Keratinocyte (primary cell): ENCODE measurements at regions not wholly inside any gene's neighbourhood (a gene's known extent, or its start where the extent isn't known, plus 50 kb on each side); places are given as distances from the start of the nearest gene placed in this dataset.

Source experiments
- CTCF ChIP-seq, 3 experiments: IDR thresholded peaks in 1 of 3; conservative IDR thresholded peaks in 1 of 3; optimal IDR thresholded peaks in 1 of 3; 2 replicates in 2 of 3; 3 replicates in 1 of 3; pipeline versions ENCODE3 to v1.5.1; 2011; ENCODE audit warnings: low read length in 3 of 3, mild to moderate bottlenecking in 3 of 3, moderate library complexity in 2 of 3, control low read depth in 1 of 3, inconsistent platforms in 1 of 3; ENCODE audit not compliant: insufficient read depth in 2 of 3; ENCODE audit errors: extremely low read depth in 1 of 3
- EZH2 ChIP-seq: IDR thresholded peaks from one replicate; pipeline ENCODE4 v1.6.1; 2012; ENCODE audit warnings: inconsistent platforms, mild to moderate bottlenecking, low read length, moderate library complexity

- TF ChIP-seq CTCF (optimal IDR thresholded peaks at IDR 0.05 in 1 of 3, IDR thresholded peaks at IDR 0.05 in 1 of 3, conservative IDR thresholded peaks at IDR 0.05 in 1 of 3; ENCODE audit: extremely low read depth in 1 of 3, insufficient read depth in 2 of 3, low read length in 3 of 3) = no peak
- no peak for TF ChIP-seq EZH2
These were observed 606.2 kb upstream of the TBL1XR1 start for GRCh38 chr3:177803500-177803899.
